SK-N-MC (cell line): ENCODE measurements at regions not wholly inside any gene's neighbourhood (a gene's known extent, or its start where the extent isn't known, plus 50 kb on each side); places are given as distances from the start of the nearest gene placed in this dataset.

ENCODE experiments used
- EZH2 ChIP-seq: fragments of 200-600 bp; sonication (generic); IDR thresholded peaks from one replicate; pipeline ENCODE4 v1.6.1; 2017; ENCODE audit warnings: antibody characterized with exemption
- FOXP2 ChIP-seq: optimal IDR thresholded peaks from 2 replicates; pipeline ENCODE3; 2011; ENCODE audit warnings: mild to moderate bottlenecking, moderate library complexity; ENCODE audit not compliant: insufficient read depth; ENCODE audit errors: extremely low read length, control extremely low read depth
- POLR2AphosphoS5 ChIP-seq: IDR thresholded peaks from 2 replicates; pipeline ENCODE4 v1.6.1; 2012; ENCODE audit warnings: mild to moderate bottlenecking, low read depth, low read length, borderline replicate concordance

DNA sequence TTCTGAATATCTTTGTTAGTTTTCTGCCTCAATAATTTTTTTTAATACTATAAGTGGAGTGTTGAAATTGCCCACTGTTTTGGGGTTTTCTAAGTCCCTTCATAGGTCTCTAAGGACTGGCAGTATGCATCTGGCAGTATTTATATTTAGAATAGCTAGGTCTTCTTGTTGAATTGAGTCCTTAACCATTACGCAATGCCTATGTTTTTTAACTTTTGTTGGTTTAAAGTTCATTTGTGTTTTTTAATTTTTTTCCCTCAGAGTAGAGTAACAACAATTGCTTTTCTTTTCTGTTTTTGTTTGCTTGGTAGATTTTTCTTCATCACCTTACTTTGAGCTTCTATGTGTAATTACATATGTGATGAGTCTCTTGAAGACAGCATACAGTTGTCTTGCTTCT is 375.9 kb upstream of the EYS start:
- TF ChIP-seq POLR2AphosphoS5, result no peak
- TF ChIP-seq EZH2, result no peak
- no peak for TF ChIP-seq FOXP2
